Endothelial cell of umbilical vein (primary cell): ENCODE measurements at regions not wholly inside any gene's neighbourhood (a gene's known extent, or its start where the extent isn't known, plus 50 kb on each side); places are given as distances from the start of the nearest gene placed in this dataset.

ENCODE experiments used
- BruUV-seq: library from RNA; stranded (reverse); fragments of 400-500 nt; replicated peaks from 2 replicates; lab custom pipeline; 2021; lab: Mats Ljungman, UMichigan
- CTCF ChIA-PET: fragments of 300-600, 350-600 bp; sonication (Branson Sonifier 250); formaldehyde crosslinking; loops from one replicate; lab custom pipeline; 2021; ENCODE audit warnings: antibody characterized with exemption, inconsistent platforms; lab: Charles Lee
- POLR2A ChIA-PET: fragments of 300-600, 350-600 bp; sonication (Branson Sonifier 250); formaldehyde crosslinking; loops from one replicate; lab custom pipeline; 2021; ENCODE audit warnings: antibody characterized with exemption, inconsistent platforms; lab: Charles Lee
- DNase-seq: peaks from one replicate; pipeline ENCODE4 v3.0.0-alpha.2; 2011; ENCODE audit warnings: low read depth, low spot score
- FAIRE-seq: peaks from 2 replicates; lab custom pipeline; 2011; peaks lifted over from hg19 to GRCh38; lab: Jason Lieb, UNC
- H2AFZ ChIP-seq: 2 replicates; pipeline ENCODE4 v1.6.0; 2012; ENCODE audit warnings: low read depth, low read length, control low read depth, inconsistent platforms
- H3K27ac ChIP-seq: 2 replicates; pipeline ENCODE4 v1.5.1; 2011; ENCODE audit warnings: low read depth, mild to moderate bottlenecking, control low read depth, low read length, moderate library complexity; ENCODE audit not compliant: insufficient read depth
- H3K27me3 ChIP-seq, 2 experiments: 2 replicates each; pipeline versions ENCODE4 v1.6.0 to v1.6.1; 2011; ENCODE audit warnings: low read length in 2 of 2, mixed read lengths in 1 of 2; ENCODE audit not compliant: control insufficient read depth in 2 of 2, insufficient read depth in 2 of 2
- H3K36me3 ChIP-seq, 2 experiments: 2 replicates in 1 of 2; 3 replicates in 1 of 2; pipeline ENCODE4 v1.5.1; 2011; ENCODE audit warnings: low read length in 2 of 2, mild to moderate bottlenecking in 1 of 2, moderate library complexity in 1 of 2; ENCODE audit not compliant: control insufficient read depth in 2 of 2, insufficient read depth in 2 of 2; ENCODE audit errors: extremely low read depth in 1 of 2
- H3K4me1 ChIP-seq: 3 replicates; pipeline ENCODE4 v1.5.1; 2011; ENCODE audit warnings: mild to moderate bottlenecking, low read length; ENCODE audit not compliant: control insufficient read depth, insufficient read depth; ENCODE audit errors: extremely low read depth
- H3K4me2 ChIP-seq: 2 replicates; pipeline ENCODE4 v1.6.1; 2011; ENCODE audit warnings: low read length, control low read depth, mixed read lengths; ENCODE audit not compliant: insufficient read depth
- H3K4me3 ChIP-seq, 3 experiments: fragments of 200-600 bp in 1 of 3; sonication (generic), shearing (Covaris generic) in 1 of 3; replicated peaks in 1 of 3; 2 replicates each; pipeline ENCODE4 v1.5.1; 2011 to 2016; ENCODE audit warnings: control low read depth in 3 of 3, low read length in 3 of 3, mild to moderate bottlenecking in 2 of 3, inconsistent platforms in 1 of 3, low read depth in 1 of 3, moderate library complexity in 1 of 3; ENCODE audit not compliant: insufficient read depth in 1 of 3
- H3K79me2 ChIP-seq: 2 replicates; pipeline ENCODE4 v1.6.0; 2012; ENCODE audit warnings: low read length, inconsistent platforms; ENCODE audit not compliant: control insufficient read depth, insufficient read depth
- H3K9ac ChIP-seq: replicated peaks from 2 replicates; pipeline ENCODE3; 2011; ENCODE audit warnings: low read length, control low read depth; ENCODE audit not compliant: insufficient read depth; ENCODE audit errors: extremely low read depth
- H3K9me1 ChIP-seq: replicated peaks from 3 replicates; pipeline ENCODE4 v1.6.0; 2011; ENCODE audit warnings: mild to moderate bottlenecking, low read length; ENCODE audit not compliant: control insufficient read depth, insufficient read depth; ENCODE audit errors: extremely low read depth
- H3K9me3 ChIP-seq: replicated peaks from 2 replicates; pipeline ENCODE4 v1.5.1; 2012; ENCODE audit warnings: low read length, inconsistent platforms; ENCODE audit not compliant: control insufficient read depth, insufficient read depth
- H4K20me1 ChIP-seq: replicated peaks from 2 replicates; pipeline ENCODE3; 2011; ENCODE audit warnings: mild to moderate bottlenecking, low read length; ENCODE audit not compliant: control insufficient read depth, insufficient read depth; ENCODE audit errors: extremely low read depth
- EZH2 ChIP-seq: IDR thresholded peaks from 2 replicates; pipeline ENCODE4 v1.6.1; 2012; ENCODE audit warnings: borderline replicate concordance, low read depth, mild to moderate bottlenecking, moderate library complexity, low read length, inconsistent platforms; ENCODE audit not compliant: severe bottlenecking
- GATA2 ChIP-seq: IDR thresholded peaks from 2 replicates; pipeline ENCODE4 v1.7.0; 2011; ENCODE audit warnings: low read depth, mild to moderate bottlenecking, moderate library complexity, mixed read lengths, low read length; ENCODE audit not compliant: insufficient read length, insufficient read depth
- JUN ChIP-seq: IDR thresholded peaks from 2 replicates; pipeline ENCODE4 v1.6.1; 2011; ENCODE audit warnings: borderline replicate concordance, low read depth; ENCODE audit not compliant: insufficient read length, insufficient read depth
- MAX ChIP-seq: IDR thresholded peaks from 2 replicates; pipeline ENCODE4 v1.6.1; 2011; ENCODE audit not compliant: insufficient read depth, insufficient read length
- MYC ChIP-seq: IDR thresholded peaks from one replicate; pipeline ENCODE4 v1.6.1; 2011; ENCODE audit warnings: mild to moderate bottlenecking, low read depth, low read length
- POLR2A ChIP-seq: IDR thresholded peaks from 2 replicates; pipeline ENCODE4 v1.6.1; 2012; ENCODE audit warnings: low read depth, mild to moderate bottlenecking, control low read depth, low read length
- POLR2AphosphoS5 ChIP-seq: IDR thresholded peaks from 2 replicates; pipeline ENCODE4 v1.6.1; 2012; ENCODE audit warnings: low read depth, mild to moderate bottlenecking, control low read depth, low read length, moderate library complexity; ENCODE audit not compliant: insufficient read depth
- dilution Hi-C: fragments of 300-500 bp; cut with MboI; formaldehyde crosslinking; loops from one replicate; pipeline ENCODE4 v1.15.0; 2019; ENCODE audit warnings: low sequenced_read_pairs; ENCODE audit not compliant: extremely low pct_ligation_motif_present
- intact Hi-C: fragments of 100-400 bp; cut with micrococcal nuclease; formaldehyde crosslinking; loops from one replicate; pipeline ENCODE4 v1.10.0; 2022
- TF ChIP-seq, protein P1 (sequence below), 2 donors: IDR thresholded peaks; 1 replicate in 1 of 2; 2 replicates in 1 of 2; pipeline ENCODE4 v1.5.1; 2011; ENCODE audit warnings: low read length in 2 of 2, mild to moderate bottlenecking in 2 of 2, moderate library complexity in 2 of 2, control low read depth in 1 of 2, inconsistent platforms in 1 of 2, low read depth in 1 of 2; ENCODE audit not compliant: insufficient read depth in 1 of 2; ENCODE audit errors: extremely low read depth in 1 of 2

GRCh38 chr4:25551605-25552004, 104.0 kb upstream of the SLC34A2 start:
- Histone ChIP-seq H3K4me1 (no peaks in the 10 kb centered on the region), H3K4me3 (no peak overlapping the region), H3K9ac (no peak overlapping the region), H2AFZ (no peak overlapping the region), H3K9me1 (no peaks in the 10 kb centered on the region), H3K27ac (no peak overlapping the region), H3K4me2 (no peak overlapping the region), H3K79me2 (no peaks in the 10 kb centered on the region), H3K36me3 (no peaks in the 10 kb centered on the region), H3K27me3 (no peaks in the 10 kb centered on the region), H4K20me1 (no peaks in the 10 kb centered on the region), H3K9me3 (no peaks in the 10 kb centered on the region)
- dilution Hi-C loops, result no loop called here
- intact Hi-C loops, result loop anchor here (5.0 kb wide), 1 partner anchor 109 kb away; no protein-coding TSS in a partner anchor
- CTCF ChIA-PET, result interaction anchor here (1.0 kb wide), 2 partner anchors 8 to 21 kb away, joined by 3 read pairs; no protein-coding TSS in a partner anchor
- BruUV-seq, result no TSS peak
- POLR2A ChIA-PET, result no interaction called here
- DNase-seq (no peak), FAIRE-seq (no peak)
- no peak for TF ChIP-seq EZH2
- no peak for TF ChIP-seq GATA2
- no peak for TF ChIP-seq MYC
- TF ChIP-seq, protein P1, sequence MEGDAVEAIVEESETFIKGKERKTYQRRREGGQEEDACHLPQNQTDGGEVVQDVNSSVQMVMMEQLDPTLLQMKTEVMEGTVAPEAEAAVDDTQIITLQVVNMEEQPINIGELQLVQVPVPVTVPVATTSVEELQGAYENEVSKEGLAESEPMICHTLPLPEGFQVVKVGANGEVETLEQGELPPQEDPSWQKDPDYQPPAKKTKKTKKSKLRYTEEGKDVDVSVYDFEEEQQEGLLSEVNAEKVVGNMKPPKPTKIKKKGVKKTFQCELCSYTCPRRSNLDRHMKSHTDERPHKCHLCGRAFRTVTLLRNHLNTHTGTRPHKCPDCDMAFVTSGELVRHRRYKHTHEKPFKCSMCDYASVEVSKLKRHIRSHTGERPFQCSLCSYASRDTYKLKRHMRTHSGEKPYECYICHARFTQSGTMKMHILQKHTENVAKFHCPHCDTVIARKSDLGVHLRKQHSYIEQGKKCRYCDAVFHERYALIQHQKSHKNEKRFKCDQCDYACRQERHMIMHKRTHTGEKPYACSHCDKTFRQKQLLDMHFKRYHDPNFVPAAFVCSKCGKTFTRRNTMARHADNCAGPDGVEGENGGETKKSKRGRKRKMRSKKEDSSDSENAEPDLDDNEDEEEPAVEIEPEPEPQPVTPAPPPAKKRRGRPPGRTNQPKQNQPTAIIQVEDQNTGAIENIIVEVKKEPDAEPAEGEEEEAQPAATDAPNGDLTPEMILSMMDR (IDR thresholded peaks at IDR 0.05; ENCODE audit: extremely low read depth in 1 of 2, insufficient read depth in 1 of 2, low read depth in 1 of 2, low read length in 2 of 2), result no peak
- no peak for TF ChIP-seq JUN
- TF ChIP-seq MAX, result no peak
- TF ChIP-seq POLR2AphosphoS5, result no peak
- no peak for TF ChIP-seq POLR2A
